ENCODE measurements at regions not wholly inside any gene's neighbourhood (a gene's known extent, or its start where the extent isn't known, plus 50 kb on each side); places are given as distances from the start of the nearest gene placed in this dataset.

DNA sequence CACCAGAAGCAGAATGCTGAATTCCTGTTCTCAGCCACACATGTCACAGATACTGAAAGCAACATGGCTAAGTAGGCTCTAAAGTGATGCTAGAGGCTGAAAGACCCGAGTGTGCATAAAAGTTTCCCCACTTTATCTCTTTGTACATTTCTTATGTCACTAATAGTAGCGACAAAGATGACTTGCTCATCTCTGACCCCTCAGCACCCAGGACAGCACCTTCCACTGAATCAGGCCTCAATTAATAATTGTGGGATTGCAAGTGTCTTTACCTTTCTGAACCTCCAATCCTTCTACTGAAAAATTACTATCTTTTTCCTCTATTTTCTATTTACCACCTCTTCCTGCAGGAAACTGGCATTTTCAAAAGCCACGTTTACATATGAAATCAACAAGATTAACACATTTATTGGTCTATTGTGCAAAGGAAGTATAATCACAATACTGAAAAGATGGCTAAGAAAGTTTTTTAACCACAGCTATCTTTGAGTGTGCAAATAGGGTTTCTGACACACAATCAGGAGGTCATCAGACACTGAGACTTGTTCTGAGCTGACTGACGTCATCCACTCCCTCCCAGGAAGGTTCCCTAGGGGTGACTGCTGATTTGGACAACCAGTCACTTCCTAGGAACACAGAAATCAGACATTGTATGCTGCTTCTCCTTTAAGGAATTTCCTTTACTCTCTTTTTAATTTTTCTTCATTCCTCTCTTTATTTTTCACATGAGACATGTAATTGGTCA, 213.9 kb upstream of the ISX start:
- Histone ChIP-seq H3K27ac (ENCODE audit: low read depth, low read length, poor library complexity, severe bottlenecking) (no peak overlapping the region), H3K36me3 (ENCODE audit: insufficient read depth, low read length, poor library complexity, severe bottlenecking) (no peaks in the 10 kb centered on the region), H3K4me3 (ENCODE audit: low read depth, low read length, poor library complexity, severe bottlenecking) (no peak overlapping the region), H3K4me1 (ENCODE audit: insufficient read depth, low read length, poor library complexity, severe bottlenecking) (no peaks in the 10 kb centered on the region), H3K9me3 (ENCODE audit: low read depth, low read length, poor library complexity, severe bottlenecking) (no peaks in the 10 kb centered on the region), H3K27me3 (replicated peaks; ENCODE audit: insufficient read depth, low read depth, low read length, poor library complexity) (no peaks in the 10 kb centered on the region)
- no TSS peak for BruUV-seq (replicated peaks)
- CTCF ChIA-PET = no interaction called here
- intact Hi-C loops (cut with micrococcal nuclease; ENCODE audit: unreplicated experiment) = no loop called here
- DNase-seq (ENCODE audit: low spot score) = no peak
- TF ChIP-seq EZH2 (IDR thresholded peaks at IDR 0.05; ENCODE audit: borderline replicate concordance, low read depth, low read length, poor library complexity, severe bottlenecking) (no peak), CTCF (conservative IDR thresholded peaks at IDR 0.05; ENCODE audit: low read depth, low read length) (no peak)
- POLR2A ChIA-PET (ENCODE audit: low non-redundant PET) = no interaction called here

DNA sequence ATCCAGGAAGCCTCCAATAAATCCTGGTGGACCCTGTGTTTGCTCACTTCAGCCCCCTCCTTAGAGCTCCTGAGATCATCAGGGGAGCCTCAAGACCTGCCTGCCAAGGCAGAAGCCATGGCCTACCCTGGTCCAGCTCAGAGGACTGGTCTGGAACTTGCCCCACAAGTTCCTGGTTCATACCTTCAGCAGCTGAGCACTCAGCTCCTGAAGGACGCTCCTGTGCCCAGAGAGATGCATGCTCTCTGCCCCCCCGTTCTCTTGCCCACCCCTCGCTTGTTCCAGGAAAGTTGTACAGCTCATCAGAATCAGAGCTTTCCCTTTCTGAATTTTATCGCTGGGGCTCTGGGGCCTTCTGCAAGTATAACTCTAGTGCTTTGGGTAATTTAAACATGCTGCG, 210.5 kb upstream of the ISX start:
- H3K4me3 ChIP-seq (ENCODE audit: low read depth, low read length, poor library complexity, severe bottlenecking) = no peak overlapping the region
- BruUV-seq (replicated peaks) = no TSS peak
- H3K27ac ChIP-seq (ENCODE audit: low read depth, low read length, poor library complexity, severe bottlenecking) = no peak overlapping the region
- H3K4me1 ChIP-seq (ENCODE audit: insufficient read depth, low read length, poor library complexity, severe bottlenecking) = no peaks in the 10 kb centered on the region
- H3K27me3 ChIP-seq (replicated peaks; ENCODE audit: insufficient read depth, low read depth, low read length, poor library complexity) = no peaks in the 10 kb centered on the region
- H3K36me3 ChIP-seq (ENCODE audit: insufficient read depth, low read length, poor library complexity, severe bottlenecking) = no peaks in the 10 kb centered on the region
- ChIA-PET POLR2A (ENCODE audit: low non-redundant PET) (no interaction called here), CTCF (no interaction called here)
- DNase-seq (ENCODE audit: low spot score) = no peak
- no peaks in the 10 kb centered on the region for H3K9me3 ChIP-seq (ENCODE audit: low read depth, low read length, poor library complexity, severe bottlenecking)
- intact Hi-C loops (cut with micrococcal nuclease; ENCODE audit: unreplicated experiment) = no loop called here
- TF ChIP-seq CTCF (conservative IDR thresholded peaks at IDR 0.05; ENCODE audit: low read depth, low read length) (no peak), EZH2 (IDR thresholded peaks at IDR 0.05; ENCODE audit: borderline replicate concordance, low read depth, low read length, poor library complexity, severe bottlenecking) (no peak)

DNA sequence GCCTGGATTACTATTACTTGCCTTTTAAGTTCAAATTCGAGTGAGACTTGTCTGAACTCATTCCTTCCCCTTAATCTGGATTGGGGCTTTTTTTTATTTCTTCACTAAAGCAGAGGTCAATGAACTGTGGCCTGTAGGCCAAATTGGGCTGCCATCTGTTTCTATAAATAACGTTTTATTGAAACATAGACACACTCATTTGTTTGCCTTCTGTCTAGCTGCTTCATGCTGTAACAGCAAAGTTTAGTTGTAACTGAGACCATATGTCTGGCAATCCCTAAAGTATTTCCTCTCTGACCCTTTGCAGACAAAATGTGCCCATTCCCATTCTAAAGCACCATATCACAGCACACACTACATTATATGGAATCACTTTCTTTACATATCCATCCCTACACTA, 207.9 kb upstream of the ISX start:
- CTCF ChIA-PET = no interaction called here

More for the DNA sequence above, 207.9 kb upstream of the ISX start:
- Histone ChIP-seq H3K4me3 (ENCODE audit: low read depth, low read length, poor library complexity, severe bottlenecking) (no peak overlapping the region), H3K36me3 (ENCODE audit: insufficient read depth, low read length, poor library complexity, severe bottlenecking) (no peaks in the 10 kb centered on the region), H3K9me3 (ENCODE audit: low read depth, low read length, poor library complexity, severe bottlenecking) (no peaks in the 10 kb centered on the region), H3K27ac (ENCODE audit: low read depth, low read length, poor library complexity, severe bottlenecking) (no peak overlapping the region), H3K4me1 (ENCODE audit: insufficient read depth, low read length, poor library complexity, severe bottlenecking) (no peaks in the 10 kb centered on the region), H3K27me3 (replicated peaks; ENCODE audit: insufficient read depth, low read depth, low read length, poor library complexity) (no peaks in the 10 kb centered on the region)
- BruUV-seq (replicated peaks) = no TSS peak
- TF ChIP-seq EZH2 (IDR thresholded peaks at IDR 0.05; ENCODE audit: borderline replicate concordance, low read depth, low read length, poor library complexity, severe bottlenecking) (no peak), CTCF (conservative IDR thresholded peaks at IDR 0.05; ENCODE audit: low read depth, low read length) (no peak)
- intact Hi-C loops (cut with micrococcal nuclease; ENCODE audit: unreplicated experiment) = no loop called here
- POLR2A ChIA-PET (ENCODE audit: low non-redundant PET) = no interaction called here
- DNase-seq (ENCODE audit: low spot score) = no peak

Data from A673 (cell line).